ENCODE measurements at regions not wholly inside any gene's neighbourhood (a gene's known extent, or its start where the extent isn't known, plus 50 kb on each side); places are given as distances from the start of the nearest gene placed in this dataset.

DNA sequence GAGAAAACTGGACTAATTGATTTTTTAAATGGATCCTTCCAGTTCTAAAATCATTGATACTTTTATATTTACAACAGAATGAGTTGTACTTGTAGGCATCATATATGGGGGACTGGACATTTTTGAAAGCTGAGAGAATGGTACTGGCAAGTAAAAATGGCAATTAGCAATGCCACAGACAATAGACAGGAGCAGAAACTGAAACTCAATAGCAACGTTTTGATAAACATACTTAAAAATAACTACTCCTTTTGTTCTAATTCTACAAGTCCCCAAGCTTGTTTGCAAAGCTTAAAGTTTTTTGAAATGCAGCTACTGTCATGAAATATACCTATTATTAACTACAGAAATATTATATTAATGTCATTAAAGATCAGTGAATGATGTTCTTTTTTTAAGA lies 52.8 kb upstream of the FBXL7 start:
- no peak for DNase-seq (ENCODE audit: low spot score)

DNA sequence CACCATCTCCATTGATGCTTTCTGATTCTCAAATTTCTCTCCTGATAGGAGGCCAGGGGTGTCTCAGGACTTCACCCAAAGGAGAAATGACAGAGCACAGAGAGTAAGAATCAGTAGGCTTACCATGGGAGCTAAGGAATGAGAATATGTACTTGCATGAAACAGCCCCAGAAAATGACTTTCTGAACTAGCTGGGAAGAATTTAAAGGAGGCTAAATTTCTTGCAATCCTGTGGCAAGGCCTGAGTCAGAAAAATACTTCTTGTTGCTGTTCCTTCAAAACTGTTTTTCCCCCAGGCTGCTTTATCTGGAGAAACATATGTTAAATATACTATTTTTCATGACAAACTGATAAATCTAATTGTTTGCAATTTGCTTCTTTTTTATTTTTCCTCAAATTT lies 53.4 kb upstream of the FBXL7 start:
- no peak for DNase-seq (ENCODE audit: low spot score)

DNA sequence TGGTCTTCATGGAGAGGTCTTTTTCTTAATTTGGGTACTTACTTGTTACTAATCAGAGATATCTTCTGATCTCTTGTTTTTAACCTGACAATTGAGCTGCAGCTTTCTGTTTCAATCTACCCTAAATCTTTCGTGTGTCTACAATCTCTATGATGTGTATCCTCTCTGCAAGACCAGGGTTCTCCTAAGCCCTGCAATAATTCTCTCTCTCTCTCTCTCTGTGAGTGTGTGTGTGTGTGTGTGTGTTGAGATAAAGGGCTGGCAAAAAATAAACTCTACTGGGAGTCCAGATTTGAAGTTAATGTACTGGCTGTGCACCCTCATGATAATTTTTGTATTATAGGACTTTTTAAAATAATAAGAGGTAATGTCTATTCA lies 57.8 kb upstream of the FBXL7 start:
- no peak for DNase-seq (ENCODE audit: low spot score)

DNA sequence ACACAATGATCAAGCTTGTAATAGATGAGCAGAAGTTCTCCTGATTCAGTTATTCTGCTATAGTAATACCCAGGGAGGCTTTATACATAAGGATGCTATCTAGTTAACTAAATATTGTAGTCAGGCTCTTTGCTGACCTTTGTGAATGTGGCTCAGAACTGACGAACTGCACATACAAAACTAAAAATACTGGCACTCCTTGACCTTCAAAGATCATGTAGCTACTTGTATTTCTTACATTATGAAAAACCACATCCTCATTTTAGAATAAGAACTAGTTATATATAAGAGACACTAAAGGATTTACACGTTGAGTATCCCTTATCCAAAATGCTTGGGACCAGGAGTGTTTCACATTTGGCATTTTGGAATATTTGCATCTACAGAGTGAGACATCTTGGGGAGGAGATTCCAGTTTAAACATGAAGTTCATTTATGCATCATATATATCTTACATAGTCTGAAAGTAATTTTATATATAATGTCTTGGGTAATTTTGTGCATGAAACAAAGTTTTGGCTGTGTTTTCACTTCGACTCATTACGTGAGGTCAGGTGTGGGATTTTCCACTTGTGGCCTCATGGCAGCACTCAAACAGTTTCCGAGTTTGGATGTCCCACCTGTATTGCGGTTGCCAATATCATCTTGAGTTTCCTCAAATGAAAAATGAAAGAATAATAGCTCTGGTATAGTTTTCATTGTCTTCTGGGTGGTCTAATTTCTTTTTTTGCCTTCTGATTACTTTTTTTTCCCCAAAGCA lies 58.4 kb upstream of the FBXL7 start:
- DNase-seq (ENCODE audit: low spot score), result no peak

- no peak for DNase-seq (ENCODE audit: low spot score)
These were observed 59.5 kb upstream of the FBXL7 start for GRCh38 chr5:15440434-15440833.

DNA sequence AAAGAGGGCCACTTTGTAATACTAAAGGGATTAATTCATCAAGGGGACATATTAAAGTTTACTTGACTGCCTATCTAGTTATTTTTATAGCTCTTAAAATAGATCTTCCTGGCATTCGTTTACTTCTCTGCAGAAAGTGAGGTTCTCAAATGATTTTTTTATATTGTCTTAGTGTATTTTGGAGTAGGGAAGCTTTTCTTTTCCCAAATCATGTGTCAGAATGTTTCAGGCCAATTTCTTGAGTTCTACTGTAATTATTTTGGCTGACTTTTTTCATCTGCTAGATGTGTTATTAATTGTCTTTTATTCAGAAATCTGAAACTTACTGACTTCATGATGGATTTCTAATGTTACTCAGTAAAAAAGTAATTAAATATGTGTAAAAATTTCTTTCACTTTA lies 60.2 kb upstream of the FBXL7 start:
- DNase-seq (ENCODE audit: low spot score), result no peak

DNA sequence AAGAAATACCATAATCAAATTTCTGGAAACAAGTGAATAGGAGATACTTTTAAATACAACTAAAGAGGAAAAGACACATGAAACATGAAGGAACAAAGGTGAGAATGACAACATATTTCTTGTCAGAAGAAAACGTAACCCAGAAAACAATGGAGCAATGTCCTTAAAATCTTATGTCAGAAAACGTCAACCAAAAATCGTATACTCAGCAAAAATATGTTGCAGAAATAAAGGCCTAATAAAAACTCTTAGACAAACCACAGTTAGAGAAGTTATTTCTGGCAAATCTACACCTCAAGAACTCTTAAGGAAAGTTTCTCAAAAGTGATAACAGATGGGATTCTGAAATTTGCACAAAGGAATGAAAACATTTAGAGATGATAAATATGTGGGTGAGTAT lies 66.3 kb upstream of the FBXL7 start:
- DNase-seq (ENCODE audit: low spot score), result no peak

- DNase-seq (ENCODE audit: low spot score), result no peak
These were observed 68.1 kb upstream of the FBXL7 start for GRCh38 chr5:15431923-15432322.

DNA sequence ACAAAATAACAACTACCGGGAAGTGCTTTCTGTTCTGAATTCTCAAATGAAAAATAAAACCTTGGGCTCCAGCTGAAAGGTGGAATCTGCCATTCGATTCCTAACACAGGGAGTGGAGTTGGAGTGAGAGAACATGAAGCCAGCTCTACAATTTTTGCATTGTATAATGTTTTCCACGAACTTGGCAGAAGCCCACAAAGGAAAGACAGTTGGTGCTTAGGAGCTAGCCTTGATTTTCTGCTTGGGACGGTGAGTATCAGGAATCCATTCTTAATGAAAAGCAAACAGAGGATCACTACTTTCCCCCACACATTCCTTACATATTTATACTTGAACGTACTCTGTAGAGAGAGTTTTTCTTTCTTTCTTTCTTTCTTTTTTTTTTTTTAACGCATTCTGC lies 74.2 kb upstream of the FBXL7 start:
- DNase-seq (ENCODE audit: low spot score), result no peak

GRCh38 chr5:15424769-15425168 lies 75.2 kb upstream of the FBXL7 start:
- DNase-seq (ENCODE audit: low spot score), result no peak

DNA sequence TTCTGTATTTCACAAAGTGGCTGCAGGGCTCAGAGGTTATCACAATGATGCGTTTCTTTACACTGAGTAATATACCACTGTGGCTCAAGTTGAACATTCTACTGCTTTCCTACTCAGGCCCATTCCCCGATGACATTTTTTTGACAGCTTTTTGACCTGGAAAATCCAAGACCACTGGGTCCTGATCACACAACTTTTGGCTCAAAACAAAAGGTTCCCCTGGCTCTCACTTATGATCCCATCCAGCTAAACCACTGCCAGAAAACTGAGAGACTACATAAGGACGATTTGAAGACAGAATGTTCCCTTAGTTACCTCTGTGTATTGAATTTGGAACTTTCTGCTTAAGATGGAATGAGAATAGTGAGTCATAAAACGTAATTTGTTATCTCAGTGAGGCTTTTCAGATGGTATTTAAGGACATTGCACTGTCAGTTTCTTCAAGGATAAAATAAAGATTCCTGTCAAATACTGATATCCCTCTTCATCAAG lies 78.0 kb upstream of the FBXL7 start:
- DNase-seq (ENCODE audit: low spot score), result no peak

- no peak for DNase-seq (ENCODE audit: low spot score)
These were observed 78.6 kb upstream of the FBXL7 start for GRCh38 chr5:15421381-15421780.

GRCh38 chr5:15420201-15420600 lies 79.8 kb upstream of the FBXL7 start:
- DNase-seq (ENCODE audit: low spot score), result no peak

DNA sequence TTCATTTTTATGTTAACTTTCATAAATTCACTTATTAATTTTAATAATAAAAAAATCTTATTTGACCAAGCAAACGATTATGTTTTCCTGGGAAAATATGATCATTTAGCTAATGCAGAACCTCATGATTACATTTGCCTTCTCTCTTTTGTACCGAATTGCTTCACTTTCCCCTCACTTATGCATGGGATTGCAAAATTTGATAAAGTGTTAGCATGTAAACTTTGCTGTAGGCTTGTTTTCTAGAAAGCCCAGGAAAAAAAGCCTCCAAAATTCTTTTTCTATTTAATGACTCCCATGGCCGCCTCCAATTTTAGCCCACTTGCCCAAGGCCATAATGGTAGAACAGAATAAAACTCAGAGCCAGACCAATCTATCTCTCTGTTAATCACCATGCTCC lies 82.8 kb upstream of the FBXL7 start:
- no peak for DNase-seq (ENCODE audit: low spot score)

DNA sequence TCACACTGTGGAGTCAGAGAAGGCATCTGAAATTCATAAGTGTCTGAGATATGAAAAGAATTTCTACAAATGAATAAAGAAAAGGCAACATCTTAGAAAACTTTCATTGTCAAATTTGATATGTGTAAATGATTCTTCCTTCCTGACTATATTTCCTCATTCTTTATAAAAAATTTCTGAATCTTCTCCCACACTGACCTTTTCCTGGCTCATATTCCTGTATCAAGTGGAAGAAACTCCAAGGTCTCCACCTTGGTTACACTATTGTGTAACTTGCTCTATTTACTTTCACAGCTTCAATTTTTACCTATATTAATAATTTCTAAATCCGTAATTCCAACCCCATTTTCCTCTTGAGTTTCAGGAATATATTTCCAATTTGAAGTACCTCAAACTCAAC lies 93.5 kb upstream of the FBXL7 start:
- DNase-seq (ENCODE audit: low spot score), result no peak

DNA sequence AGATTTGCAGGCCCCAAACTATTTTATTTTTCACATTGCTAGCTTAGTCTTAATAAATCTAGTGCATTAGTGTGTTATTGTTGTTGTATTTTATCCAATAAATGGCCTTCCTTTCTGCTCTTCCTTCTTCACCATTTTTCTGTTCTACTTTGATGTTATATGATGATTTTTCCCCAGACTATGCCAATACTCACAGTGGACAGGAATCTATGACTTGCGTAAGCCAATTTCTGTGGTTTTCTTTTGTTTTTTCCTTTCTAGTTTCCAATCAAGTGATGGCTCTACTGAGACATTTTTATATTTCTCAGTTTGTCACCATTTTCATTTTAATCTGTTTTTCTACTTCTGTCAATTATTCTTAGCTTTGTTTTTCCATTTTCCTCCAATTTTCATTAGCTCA lies 106.8 kb upstream of the FBXL7 start:
- DNase-seq (ENCODE audit: low spot score), result no peak

DNA sequence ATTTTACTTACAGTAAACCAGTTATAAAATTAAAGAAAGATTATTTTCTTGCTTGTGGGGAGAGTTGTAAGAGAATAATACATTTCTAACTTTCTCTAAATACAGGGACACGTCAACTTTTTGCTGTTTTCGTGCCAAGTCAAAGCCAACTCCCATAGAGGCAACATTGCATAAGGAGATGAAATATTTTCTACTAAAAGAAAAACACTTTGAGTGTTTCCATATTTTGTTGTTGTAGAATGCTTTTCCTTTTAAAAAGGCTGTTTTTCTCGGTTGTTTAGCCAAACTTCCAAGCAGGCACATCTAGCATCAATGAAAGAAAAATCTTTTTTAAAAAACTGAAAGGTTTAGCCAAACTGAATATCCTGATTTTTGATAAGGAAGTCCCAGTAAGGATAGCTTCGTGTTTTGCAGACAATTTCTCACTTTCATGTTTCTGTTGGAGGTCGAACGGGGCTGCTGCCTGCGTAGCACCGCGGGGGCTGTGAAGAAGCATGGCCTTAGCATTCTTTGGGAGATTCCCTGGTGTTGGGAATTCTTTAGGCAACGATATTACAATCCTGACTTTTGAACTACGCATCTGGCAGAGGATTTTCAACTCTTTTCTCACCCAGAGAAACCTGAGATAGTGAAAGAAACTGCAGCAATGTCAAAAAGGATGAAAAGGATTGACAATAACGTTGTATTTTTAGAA lies 108.1 kb upstream of the FBXL7 start:
- no peak for DNase-seq (ENCODE audit: low spot score)

DNA sequence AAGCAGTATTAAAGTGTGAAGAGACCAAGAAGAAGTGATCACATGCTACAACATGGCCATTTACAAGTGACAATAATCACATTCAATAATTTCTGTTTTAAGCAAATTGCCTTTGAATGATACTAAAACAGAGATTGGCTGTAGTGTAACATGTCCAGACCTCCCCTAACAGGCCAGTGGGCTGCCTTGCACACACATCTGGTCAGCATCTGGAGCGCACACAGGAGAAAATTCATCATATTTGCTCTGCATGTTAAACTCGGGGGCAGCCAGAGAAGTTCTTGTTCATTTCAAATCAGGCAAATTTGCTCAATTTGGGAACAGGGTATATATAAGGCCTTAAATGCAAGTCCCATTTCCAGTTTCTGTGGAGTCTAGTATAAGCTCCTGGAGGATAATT lies 111.1 kb upstream of the FBXL7 start:
- no peak for DNase-seq (ENCODE audit: low spot score)

- no peak for DNase-seq (ENCODE audit: low spot score)
These were observed 112.0 kb upstream of the FBXL7 start for GRCh38 chr5:15387931-15388524.

- no peak for DNase-seq (ENCODE audit: low spot score)
These were observed 113.9 kb upstream of the FBXL7 start for GRCh38 chr5:15386122-15386521.

DNA sequence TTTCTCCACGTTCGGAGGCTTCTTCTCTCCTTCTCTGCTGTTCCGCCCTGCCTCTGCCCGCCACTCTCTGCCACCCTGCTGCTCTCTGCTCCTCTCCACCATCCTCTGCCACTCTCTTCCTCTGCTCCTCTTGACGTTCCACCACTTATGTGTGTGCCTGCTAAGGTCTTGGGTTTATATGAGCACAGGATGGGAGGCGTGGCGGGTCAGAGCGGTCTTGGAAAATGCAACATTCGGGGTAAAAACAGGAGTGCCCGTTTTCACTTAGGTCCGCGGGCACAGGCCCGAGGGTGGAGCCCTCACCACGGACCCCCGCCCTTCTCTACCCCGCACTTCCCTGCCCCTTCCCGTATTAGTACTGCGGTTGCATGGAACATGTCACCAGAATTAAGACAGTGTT lies 114.4 kb upstream of the FBXL7 start:
- no peak for DNase-seq (ENCODE audit: low spot score)

- DNase-seq (ENCODE audit: low spot score), result no peak
These were observed 114.9 kb upstream of the FBXL7 start for GRCh38 chr5:15385037-15385436.

DNA sequence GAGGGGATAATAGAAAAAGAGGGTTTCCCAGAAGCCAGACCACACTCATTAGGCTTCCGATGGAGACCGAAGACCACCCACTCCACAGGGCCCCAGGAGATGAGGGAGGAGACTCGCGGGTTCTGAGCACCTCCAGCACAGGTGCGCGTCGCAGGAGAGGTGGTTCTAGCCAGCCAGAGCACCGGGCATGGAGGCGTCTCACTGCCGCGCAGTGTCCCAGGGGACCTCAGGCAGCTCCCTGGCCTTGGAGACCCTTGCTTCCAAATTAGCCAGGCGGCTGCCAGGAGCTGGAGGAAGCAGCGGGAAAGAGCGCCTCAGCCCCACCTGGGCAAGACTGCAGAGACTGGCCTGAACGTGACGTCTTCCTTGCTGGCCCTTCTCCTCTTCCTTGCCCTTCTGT lies 115.4 kb upstream of the FBXL7 start:
- no peak for DNase-seq (ENCODE audit: low spot score)

Measured in mucosa of gallbladder (tissue), 1 donor.